Fibroblast of villous mesenchyme (primary cell): ENCODE measurements at regions not wholly inside any gene's neighbourhood (a gene's known extent, or its start where the extent isn't known, plus 50 kb on each side); places are given as distances from the start of the nearest gene placed in this dataset.
"Not testable (repeated sequence)": the region's sequence is repeated elsewhere in the genome, so short reads cannot be mapped to it uniquely, and the experiment has no call there.

Experiments
- DNase-seq: peaks from one replicate; pipeline ENCODE4 v3.0.0-alpha.2; 2010; ENCODE audit warnings: low read depth
- H3K4me3 ChIP-seq: 2 replicates; pipeline ENCODE4 v1.5.1; 2011; ENCODE audit warnings: low read depth, mild to moderate bottlenecking, low read length
- TF ChIP-seq, protein P1 (sequence below): IDR thresholded peaks from 2 replicates; pipeline ENCODE4 v1.5.1; 2012; ENCODE audit warnings: low read depth, mild to moderate bottlenecking, low read length; ENCODE audit not compliant: insufficient read depth

DNA sequence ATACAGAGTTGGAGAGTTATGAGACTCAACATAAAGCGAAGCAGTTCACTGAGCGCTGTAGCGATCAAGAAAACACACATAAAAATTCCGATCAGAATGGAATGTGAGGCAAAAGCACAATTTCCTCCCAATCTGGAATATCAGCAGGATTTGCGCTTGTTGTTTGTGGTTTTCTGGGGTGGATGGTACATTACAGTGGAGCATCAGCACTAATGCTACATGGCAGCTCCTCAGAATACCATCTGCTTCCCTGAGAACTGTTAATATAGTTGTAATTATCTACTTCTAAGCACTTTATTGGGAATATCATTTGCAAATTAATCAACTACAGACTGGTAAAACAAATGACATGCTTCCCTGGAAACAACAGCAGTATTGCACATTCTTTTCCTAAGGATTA is 324.1 kb upstream of the PPARGC1A start:
- TF ChIP-seq, protein P1, sequence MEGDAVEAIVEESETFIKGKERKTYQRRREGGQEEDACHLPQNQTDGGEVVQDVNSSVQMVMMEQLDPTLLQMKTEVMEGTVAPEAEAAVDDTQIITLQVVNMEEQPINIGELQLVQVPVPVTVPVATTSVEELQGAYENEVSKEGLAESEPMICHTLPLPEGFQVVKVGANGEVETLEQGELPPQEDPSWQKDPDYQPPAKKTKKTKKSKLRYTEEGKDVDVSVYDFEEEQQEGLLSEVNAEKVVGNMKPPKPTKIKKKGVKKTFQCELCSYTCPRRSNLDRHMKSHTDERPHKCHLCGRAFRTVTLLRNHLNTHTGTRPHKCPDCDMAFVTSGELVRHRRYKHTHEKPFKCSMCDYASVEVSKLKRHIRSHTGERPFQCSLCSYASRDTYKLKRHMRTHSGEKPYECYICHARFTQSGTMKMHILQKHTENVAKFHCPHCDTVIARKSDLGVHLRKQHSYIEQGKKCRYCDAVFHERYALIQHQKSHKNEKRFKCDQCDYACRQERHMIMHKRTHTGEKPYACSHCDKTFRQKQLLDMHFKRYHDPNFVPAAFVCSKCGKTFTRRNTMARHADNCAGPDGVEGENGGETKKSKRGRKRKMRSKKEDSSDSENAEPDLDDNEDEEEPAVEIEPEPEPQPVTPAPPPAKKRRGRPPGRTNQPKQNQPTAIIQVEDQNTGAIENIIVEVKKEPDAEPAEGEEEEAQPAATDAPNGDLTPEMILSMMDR: no peak
- no peak for DNase-seq
- H3K4me3 ChIP-seq: no peak overlapping the region

DNA sequence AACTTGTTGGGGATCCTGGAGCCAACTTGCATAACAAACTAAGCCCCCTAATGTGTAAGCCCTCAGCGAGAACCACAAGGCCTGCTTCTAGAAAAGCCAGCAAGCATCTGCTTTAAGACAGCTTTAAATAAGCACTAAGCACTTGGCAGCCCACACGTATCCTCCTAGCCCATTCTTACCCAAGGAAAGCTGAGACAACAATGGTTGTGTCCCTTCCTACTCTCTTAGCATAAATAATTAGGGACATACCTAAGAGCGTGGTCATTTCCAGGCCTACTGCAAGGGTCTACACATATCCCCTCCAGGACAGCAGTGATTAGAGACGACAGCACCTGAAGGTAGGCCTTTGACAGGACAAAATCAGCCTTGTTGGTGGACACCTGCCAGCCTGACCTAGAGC is 322.8 kb upstream of the PPARGC1A start:
- no peak overlapping the region for H3K4me3 ChIP-seq
- TF ChIP-seq, protein P1: no peak
- no peak for DNase-seq

DNA sequence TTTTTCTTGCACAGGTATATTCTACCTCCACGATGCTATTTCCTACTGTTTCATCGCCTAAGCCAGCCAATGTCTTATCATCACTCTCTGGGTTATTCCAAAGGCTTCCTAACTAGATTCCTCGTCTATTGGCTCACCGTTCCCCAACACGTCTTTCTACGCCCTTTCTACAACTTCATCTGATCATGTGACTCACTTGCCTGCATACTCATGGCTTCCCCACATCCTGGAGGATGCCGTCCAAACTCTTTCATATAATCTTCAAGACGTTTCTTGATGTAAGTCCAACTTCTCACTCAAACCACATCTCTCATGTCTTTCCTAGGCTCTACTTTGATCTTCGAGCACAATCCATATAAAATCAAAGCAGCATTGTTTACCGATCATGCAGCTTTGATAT is 322.0 kb upstream of the PPARGC1A start:
- no peak overlapping the region for H3K4me3 ChIP-seq
- TF ChIP-seq, protein P1: no peak
- DNase-seq: no peak

DNA sequence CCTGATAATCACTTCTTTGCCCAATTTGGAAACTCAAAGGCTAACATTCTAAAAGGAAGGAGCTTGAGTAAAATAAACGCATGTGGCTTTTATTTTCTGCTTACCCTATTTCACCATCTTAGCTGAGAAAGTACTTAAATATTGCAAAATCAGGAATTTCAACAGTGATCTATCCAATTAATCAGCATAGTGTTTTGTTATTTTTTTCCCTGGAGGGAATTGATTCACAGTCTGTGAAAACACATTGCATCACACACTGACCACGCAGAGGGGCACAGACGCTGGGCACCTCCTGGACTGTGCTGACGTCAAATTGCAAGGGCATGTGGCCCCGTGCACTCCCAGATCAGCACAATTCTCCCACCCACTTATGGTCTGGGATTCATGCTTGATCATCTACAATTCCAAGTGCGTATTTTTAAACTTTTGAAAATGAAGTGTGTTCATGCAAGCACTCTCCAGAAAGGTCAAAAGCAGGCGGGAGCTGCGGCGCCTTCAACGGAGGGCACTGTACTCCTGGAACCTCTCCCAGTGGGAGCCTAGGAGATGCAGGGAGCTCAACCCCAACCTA is 320.6 kb upstream of the PPARGC1A start:
- no peak overlapping the region for H3K4me3 ChIP-seq
- DNase-seq: peak; percentile 90
- TF ChIP-seq, protein P1: no peak

DNA sequence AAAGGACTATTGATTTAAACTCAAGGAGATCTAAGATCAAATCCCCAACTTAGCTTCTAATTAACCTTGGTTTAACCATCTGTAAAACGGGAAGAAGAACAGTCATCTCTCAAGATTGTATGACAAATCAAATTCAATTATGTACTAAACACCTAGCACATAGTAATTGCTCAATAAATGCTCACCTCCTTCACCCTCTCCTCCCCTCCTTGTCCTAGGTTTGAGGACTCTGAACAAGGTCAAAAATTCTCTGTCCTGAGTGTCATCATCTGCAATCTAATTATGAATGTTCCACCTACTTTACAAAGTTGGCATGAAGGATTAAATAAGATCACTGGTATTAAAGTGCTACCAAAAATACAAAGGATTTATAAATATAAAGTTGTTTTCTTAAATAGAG is 320.1 kb upstream of the PPARGC1A start:
- DNase-seq: peak; percentile 1
- TF ChIP-seq, protein P1: no peak
- no peak overlapping the region for H3K4me3 ChIP-seq

DNA sequence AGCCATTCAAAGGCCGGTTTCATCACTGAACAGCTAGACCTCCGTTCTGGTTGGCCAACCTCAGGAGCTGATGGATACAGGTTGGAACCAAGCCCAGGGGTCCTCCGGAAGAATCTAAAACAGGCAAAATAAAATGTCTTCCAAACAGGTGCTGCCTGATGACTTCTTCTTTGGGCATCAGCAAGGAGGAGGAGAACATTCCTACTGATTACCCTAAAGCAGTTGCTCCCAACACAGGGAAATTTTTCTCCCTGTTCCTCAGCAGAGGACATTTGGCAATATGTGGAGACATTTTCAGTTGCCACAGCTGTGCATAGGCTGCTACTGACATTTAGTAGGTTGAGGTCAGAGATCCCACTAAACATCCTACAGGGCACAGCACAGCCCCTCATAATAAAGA is 319.3 kb upstream of the PPARGC1A start:
- no peak for DNase-seq
- H3K4me3 ChIP-seq: no peak overlapping the region
- TF ChIP-seq, protein P1: no peak

DNA sequence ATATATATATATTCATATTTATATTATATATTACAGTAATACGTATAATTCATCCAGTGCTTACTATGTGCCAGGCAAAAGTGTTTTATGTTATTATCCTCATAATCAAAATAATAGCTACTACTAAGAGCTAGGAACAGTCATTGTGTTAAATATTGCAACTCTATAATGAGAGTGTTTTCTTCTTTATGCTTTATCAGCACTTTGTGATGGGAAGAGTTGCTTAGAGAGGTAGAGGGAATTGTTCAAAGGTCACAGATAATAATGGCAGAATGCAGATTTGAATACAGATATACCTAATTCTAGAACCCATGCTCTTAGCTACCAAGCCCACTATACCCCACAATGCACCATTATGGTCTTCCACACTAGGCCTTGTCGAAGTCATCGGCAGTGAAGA is 318.8 kb upstream of the PPARGC1A start:
- TF ChIP-seq, protein P1: no peak
- DNase-seq: no peak
- no peak overlapping the region for H3K4me3 ChIP-seq

DNA sequence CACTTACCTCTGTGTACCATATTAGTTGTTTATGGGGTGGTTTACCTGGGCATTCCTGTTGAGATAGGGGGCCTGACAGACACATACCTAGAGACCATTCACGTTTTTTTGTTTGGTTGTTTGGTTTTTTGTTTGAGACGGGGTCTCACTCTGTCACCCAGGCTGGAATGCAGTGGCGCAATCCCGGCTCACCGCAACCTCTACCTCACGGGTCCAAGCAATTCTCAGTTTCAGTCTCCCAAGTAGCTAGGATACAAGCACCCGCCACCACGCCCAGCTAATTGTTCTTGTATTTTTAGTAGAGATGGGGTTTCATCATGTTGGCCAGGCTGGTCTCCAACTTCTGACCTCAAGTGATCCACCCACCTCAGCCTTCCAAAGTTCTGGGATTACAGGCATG is 314.9 kb upstream of the PPARGC1A start:
- not testable (repeated sequence) for H3K4me3 ChIP-seq, DNase-seq
